ENCODE measurements at regions not wholly inside any gene's neighbourhood (a gene's known extent, or its start where the extent isn't known, plus 50 kb on each side); places are given as distances from the start of the nearest gene placed in this dataset.

- TF ChIP-seq EZH2phosphoT487 (IDR thresholded peaks at IDR 0.05; ENCODE audit: borderline replicate concordance, low read length) (no peak), CTCF (conservative IDR thresholded peaks at IDR 0.05; ENCODE audit: low read depth, low read length) (no peak), EZH2 (IDR thresholded peaks at IDR 0.05; ENCODE audit: low read length, unreplicated experiment) (no peak)
- ATAC-seq: no peak
- Histone ChIP-seq H3K36me3 (ENCODE audit: low read depth, low read length) (no peaks in the 10 kb centered on the region), H3K9ac (ENCODE audit: low read length) (no peak overlapping the region), H3K27ac (ENCODE audit: low read length) (no peak overlapping the region), H2AFZ (ENCODE audit: low read length) (no peak overlapping the region), H3K4me2 (ENCODE audit: low read length) (no peak overlapping the region), H3K79me2 (ENCODE audit: low read length) (no peaks in the 10 kb centered on the region), H3K27me3 (ENCODE audit: low read length) (peaks cover 32% of the 10 kb centered on the region), H3K9me2 (replicated peaks; ENCODE audit: low read length) (no peaks in the 10 kb centered on the region), H3K4me1 (ENCODE audit: insufficient read depth, low read length) (no peaks in the 10 kb centered on the region), H3K9me3 (ENCODE audit: low read length) (no peaks in the 10 kb centered on the region), H3F3A (ENCODE audit: low read length, unreplicated experiment) (no peaks in the 10 kb centered on the region), H4K20me1 (ENCODE audit: low read length) (no peaks in the 10 kb centered on the region), H3K4me3 (ENCODE audit: low read length) (no peak overlapping the region)
- CTCF ChIA-PET: interaction anchor here (0.6 kb wide), 1 partner anchor 417 kb away, joined by 3 read pairs; no protein-coding TSS in a partner anchor
- intact Hi-C loops (cut with micrococcal nuclease): no loop called here
- BruUV-seq (replicated peaks): no TSS peak
- POLR2A ChIA-PET (ENCODE audit: unreplicated experiment): no interaction called here
- DNase-seq: no peak
Observed at GRCh38 chr2:128738446-128739110, 419.9 kb upstream of the HS6ST1 start.

GRCh38 chr2:128742467-128742866 is 423.8 kb upstream of the HS6ST1 start:
- intact Hi-C loops (cut with micrococcal nuclease): no loop called here
- TF ChIP-seq EZH2phosphoT487 (IDR thresholded peaks at IDR 0.05; ENCODE audit: borderline replicate concordance, low read length) (no peak), EZH2 (IDR thresholded peaks at IDR 0.05; ENCODE audit: low read length, unreplicated experiment) (no peak), CTCF (conservative IDR thresholded peaks at IDR 0.05; ENCODE audit: low read depth, low read length) (no peak)
- Histone ChIP-seq H3K36me3 (ENCODE audit: low read depth, low read length) (no peaks in the 10 kb centered on the region), H3K4me3 (ENCODE audit: low read length) (no peak overlapping the region), H3K9me3 (ENCODE audit: low read length) (no peaks in the 10 kb centered on the region), H3K27ac (ENCODE audit: low read length) (no peak overlapping the region), H2AFZ (ENCODE audit: low read length) (no peak overlapping the region), H3K9me2 (replicated peaks; ENCODE audit: low read length) (no peaks in the 10 kb centered on the region), H3K4me1 (ENCODE audit: insufficient read depth, low read length) (no peaks in the 10 kb centered on the region), H3K79me2 (ENCODE audit: low read length) (no peaks in the 10 kb centered on the region), H4K20me1 (ENCODE audit: low read length) (no peaks in the 10 kb centered on the region), H3K4me2 (ENCODE audit: low read length) (no peak overlapping the region), H3K9ac (ENCODE audit: low read length) (no peak overlapping the region), H3F3A (ENCODE audit: low read length, unreplicated experiment) (no peaks in the 10 kb centered on the region), H3K27me3 (ENCODE audit: low read length) (peaks cover 26% of the 10 kb centered on the region)
- BruUV-seq (replicated peaks): no TSS peak
- DNase-seq (no peak), ATAC-seq (no peak)
- ChIA-PET POLR2A (ENCODE audit: unreplicated experiment) (no interaction called here), CTCF (no interaction called here)

GRCh38 chr2:128745946-128746345 is 427.3 kb upstream of the HS6ST1 start:
- H3K4me1 ChIP-seq (ENCODE audit: insufficient read depth, low read length): no peaks in the 10 kb centered on the region
- no peaks in the 10 kb centered on the region for H4K20me1 ChIP-seq (ENCODE audit: low read length)
- no peaks in the 10 kb centered on the region for H3F3A ChIP-seq (ENCODE audit: low read length, unreplicated experiment)
- H3K27ac ChIP-seq (ENCODE audit: low read length): no peak overlapping the region
- H3K36me3 ChIP-seq (ENCODE audit: low read depth, low read length): no peaks in the 10 kb centered on the region
- BruUV-seq (replicated peaks): no TSS peak
- no peaks in the 10 kb centered on the region for H3K79me2 ChIP-seq (ENCODE audit: low read length)
- ChIA-PET CTCF (no interaction called here), POLR2A (ENCODE audit: unreplicated experiment) (no interaction called here)
- TF ChIP-seq CTCF (conservative IDR thresholded peaks at IDR 0.05; ENCODE audit: low read depth, low read length) (no peak), EZH2phosphoT487 (IDR thresholded peaks at IDR 0.05; ENCODE audit: borderline replicate concordance, low read length) (no peak), EZH2 (IDR thresholded peaks at IDR 0.05; ENCODE audit: low read length, unreplicated experiment) (no peak)
- intact Hi-C loops (cut with micrococcal nuclease): no loop called here
- no peaks in the 10 kb centered on the region for H3K9me3 ChIP-seq (ENCODE audit: low read length)
- H3K27me3 ChIP-seq (ENCODE audit: low read length): peaks cover 57% of the 10 kb centered on the region
- DNase-seq (no peak), ATAC-seq (no peak)
- no peak overlapping the region for H2AFZ ChIP-seq (ENCODE audit: low read length)
- no peak overlapping the region for H3K4me2 ChIP-seq (ENCODE audit: low read length)
- H3K4me3 ChIP-seq (ENCODE audit: low read length): no peak overlapping the region
- no peak overlapping the region for H3K9ac ChIP-seq (ENCODE audit: low read length)
- no peaks in the 10 kb centered on the region for H3K9me2 ChIP-seq (replicated peaks; ENCODE audit: low read length)
